HG03135 (cell line): ENCODE measurements at regions not wholly inside any gene's neighbourhood (a gene's known extent, or its start where the extent isn't known, plus 50 kb on each side); places are given as distances from the start of the nearest gene placed in this dataset.

Experiments
- ATAC-seq: cut with Tn5 transposase; IDR thresholded peaks from one replicate; pipeline ENCODE4 v1.9.1; 2021; ENCODE audit warnings: mild to moderate bottlenecking, moderate library complexity; ENCODE audit not compliant: unreplicated experiment

DNA sequence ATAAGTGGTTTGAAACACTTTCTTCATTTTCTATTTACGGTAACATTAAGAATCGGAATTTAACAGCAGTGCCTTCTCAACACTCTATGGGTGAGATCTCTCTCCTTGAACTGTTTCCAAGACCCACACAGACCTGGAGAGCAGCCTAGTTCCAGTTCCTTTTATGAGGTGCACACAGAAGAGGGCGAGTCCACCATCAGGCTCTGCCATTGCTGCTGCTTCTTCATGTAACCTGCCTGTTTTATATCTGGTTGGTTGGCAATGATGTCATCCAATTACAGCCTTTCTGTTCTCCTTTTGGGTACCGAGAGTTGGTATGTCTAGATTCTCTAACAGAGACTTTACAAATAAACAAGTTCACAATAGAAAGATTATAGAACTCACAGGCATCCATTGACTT is 225.7 kb downstream of the UTP18 start:
- ATAC-seq, result no peak

DNA sequence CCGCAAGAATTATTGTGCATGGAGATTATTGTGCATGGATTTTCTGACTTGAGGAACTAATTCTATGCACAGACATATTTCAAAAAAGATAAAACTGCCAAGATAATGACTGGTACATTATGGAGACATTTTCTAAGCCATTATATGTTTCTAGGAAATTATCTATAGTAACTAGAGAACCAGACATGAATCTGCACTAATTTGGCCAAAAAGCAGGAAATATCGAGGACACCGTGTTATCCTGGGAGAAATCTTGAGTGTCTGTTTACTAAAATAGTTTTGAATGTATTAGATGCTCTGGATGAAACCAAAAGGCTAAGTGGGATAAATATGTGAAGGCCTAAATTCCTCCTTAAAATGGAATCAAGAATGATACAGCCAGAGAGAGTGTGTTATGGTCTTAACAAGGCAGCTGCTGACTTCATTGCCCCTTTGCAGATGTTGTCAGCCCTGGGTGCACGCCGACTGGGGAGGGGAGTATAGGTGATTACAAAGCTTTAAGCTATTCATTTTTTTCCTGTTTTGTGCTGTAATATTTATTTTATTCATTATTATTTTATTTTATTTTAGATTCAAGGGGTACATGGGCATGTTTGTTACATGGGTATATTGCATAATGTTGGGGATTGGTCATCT is 226.7 kb downstream of the UTP18 start:
- ATAC-seq, result no peak

DNA sequence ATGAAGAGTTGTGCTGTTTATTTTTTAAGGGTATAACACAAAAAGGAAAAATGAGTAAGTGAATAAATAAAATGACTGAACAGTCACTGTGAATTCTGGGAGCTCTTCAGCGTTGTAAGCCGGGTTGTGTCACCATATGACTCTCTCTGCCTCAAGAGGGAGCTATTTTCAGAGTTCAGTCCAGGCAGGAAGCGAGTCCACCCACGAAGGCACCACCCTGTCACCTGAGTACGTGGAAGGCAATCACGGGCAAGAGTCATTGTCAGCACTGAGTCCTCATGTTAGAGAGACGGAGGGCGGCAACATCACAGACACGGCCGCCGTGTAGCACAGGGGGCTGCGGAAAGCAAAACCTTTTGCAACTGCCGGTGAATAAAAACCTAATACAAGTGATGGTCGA is 227.6 kb downstream of the UTP18 start:
- ATAC-seq, result no peak

DNA sequence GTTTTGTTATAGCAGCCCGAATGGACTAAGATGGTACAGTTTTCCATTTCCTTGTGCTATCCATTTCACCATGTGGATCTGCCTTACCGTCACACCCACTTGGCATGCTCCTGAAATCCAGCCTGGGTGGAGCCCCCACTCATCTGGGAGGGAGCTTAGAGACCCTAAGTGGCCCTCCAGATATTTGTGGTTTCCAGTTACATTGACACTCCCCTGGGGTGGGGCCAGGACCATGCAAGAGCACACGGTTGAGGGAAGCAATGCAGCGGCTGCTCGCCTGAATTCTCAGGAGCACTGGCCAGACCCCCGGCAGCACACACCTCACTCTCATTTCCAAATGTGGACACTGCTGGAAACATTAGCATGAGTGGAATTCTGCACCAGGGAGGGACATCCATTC is 231.1 kb downstream of the UTP18 start:
- ATAC-seq, result no peak

- no peak for ATAC-seq
These were observed 232.9 kb downstream of the UTP18 start for GRCh38 chr17:51493206-51493605.

- ATAC-seq, result no peak
These were observed 236.0 kb downstream of the UTP18 start for GRCh38 chr17:51496378-51496777.

GRCh38 chr17:51499897-51500296 is 239.6 kb downstream of the UTP18 start:
- ATAC-seq, result no peak

- no peak for ATAC-seq
These were observed 240.1 kb downstream of the UTP18 start for GRCh38 chr17:51500454-51500853.

- no peak for ATAC-seq
These were observed 245.1 kb downstream of the UTP18 start for GRCh38 chr17:51505450-51505849.

GRCh38 chr17:51507444-51507843 is 247.1 kb downstream of the UTP18 start:
- ATAC-seq, result no peak

- ATAC-seq, result no peak
These were observed 247.7 kb downstream of the UTP18 start for GRCh38 chr17:51508048-51508447.

GRCh38 chr17:51510940-51511339 is 250.6 kb downstream of the UTP18 start:
- ATAC-seq, result no peak

DNA sequence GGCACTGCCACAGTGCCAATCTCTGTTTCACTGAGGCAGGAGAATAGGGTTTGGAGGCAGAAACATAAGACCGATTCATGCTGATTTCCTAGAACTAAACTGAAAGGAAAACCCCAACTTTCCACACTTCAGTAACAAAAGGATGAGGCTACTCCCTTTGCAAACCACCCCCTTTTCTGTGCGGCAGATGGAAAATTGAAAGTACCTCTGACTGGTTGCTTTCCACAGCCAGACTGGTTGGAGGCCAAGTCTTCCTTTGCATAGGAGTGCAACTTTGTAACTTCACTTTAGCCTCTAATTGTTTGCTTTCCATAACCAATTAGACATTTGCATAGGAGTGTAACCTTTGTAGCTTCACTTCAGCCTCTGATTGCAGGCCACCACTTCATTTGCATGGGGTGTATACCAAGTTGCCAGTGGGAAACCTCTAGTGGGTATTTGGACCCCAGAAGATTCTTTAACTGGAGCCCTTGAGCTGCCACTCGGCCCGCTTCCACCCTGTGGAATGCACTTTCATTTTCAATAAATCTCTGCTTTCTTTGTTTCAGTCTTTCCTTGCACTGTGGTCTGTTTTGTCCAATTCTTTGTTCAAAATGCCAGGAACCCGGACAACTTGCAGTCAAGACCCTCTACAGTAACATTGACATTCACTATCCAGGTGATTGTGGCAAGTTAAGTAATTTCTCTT is 252.0 kb downstream of the UTP18 start:
- ATAC-seq, result no peak

DNA sequence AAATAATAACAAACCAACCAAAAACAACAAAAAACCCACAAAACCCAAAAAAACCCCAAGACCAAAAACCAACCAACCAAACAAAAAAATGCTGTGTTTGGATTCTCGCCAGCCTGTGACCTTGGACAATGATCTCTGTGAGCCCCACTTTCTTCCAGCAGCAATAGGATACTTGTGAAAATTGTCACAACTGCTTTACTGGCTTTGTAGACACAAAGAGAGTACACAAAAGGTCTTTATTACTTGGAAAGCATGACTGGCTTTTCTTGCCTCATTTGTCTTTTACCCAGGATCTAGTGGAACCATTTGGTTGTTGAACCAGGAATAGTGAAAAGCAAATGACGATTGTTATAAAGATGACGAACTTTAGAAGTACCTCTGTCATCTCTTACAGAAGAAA is 256.6 kb downstream of the UTP18 start:
- ATAC-seq, result no peak

DNA sequence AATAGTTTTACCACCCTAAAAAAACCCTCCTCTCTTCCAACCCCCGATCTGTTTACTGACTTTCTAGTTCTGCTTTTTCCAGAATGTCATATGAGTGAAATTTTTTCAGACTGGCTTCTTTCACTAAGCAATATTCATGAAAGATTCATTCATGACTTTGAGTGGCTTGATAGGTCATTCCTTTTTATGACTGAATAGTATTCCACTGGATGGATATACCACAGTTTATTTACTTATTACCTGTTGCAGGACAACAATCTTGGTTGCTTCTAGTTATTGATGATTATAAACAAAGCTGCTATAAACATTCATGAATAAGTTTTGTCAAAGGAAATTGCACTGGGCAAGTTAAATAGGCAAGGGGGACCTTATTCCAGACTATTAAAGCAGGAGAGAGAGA is 264.2 kb downstream of the UTP18 start:
- ATAC-seq, result no peak

- ATAC-seq, result no peak
These were observed 266.2 kb downstream of the UTP18 start for GRCh38 chr17:51526507-51526906.

GRCh38 chr17:51527225-51527982 is 267.1 kb downstream of the UTP18 start:
- ATAC-seq, result no peak

- ATAC-seq, result no peak
These were observed 267.8 kb downstream of the UTP18 start for GRCh38 chr17:51528111-51528510.

- no peak for ATAC-seq
These were observed 272.9 kb downstream of the UTP18 start for GRCh38 chr17:51533219-51533618.

DNA sequence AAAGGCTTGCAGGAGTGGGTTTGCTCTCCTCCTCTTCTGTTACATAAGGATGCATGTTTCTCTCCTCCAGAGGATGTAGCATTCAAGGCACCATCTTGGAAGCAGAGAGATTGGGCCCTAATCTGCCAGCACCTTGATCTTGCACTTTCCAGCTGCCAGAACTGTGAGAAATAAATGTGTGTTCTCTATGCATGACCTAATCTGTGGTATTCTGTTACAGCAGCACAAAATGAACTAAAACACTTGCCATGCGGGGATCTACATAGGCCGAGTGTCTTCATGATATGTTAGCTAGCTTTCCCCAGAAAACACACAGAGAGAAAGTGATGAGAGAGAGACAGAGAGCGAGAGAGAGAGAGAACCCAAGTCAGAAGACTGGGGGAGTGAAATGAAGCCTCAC is 273.5 kb downstream of the UTP18 start:
- no peak for ATAC-seq

DNA sequence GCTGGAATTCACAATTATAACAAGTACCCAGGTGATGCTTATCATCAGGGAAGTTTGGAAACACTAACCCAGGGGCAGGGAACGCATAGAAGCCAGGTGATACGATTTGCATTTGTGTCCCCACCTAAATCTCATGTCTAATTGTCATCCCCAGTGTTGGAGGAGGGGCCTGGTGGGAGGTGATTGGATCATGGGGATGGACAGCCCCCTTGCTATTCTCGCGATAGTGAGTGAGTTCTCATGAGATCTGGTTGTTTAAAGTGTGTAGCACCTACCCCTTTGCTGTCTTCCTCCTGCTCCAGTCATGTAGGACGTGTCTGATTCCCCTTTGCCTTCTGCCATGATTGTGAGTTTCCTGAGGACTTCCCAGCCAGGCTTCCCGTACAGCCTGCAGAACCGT is 276.3 kb downstream of the UTP18 start:
- no peak for ATAC-seq

GRCh38 chr17:51537996-51538550 is 277.7 kb downstream of the UTP18 start:
- ATAC-seq, result no peak
